ENCODE measurements at regions not wholly inside any gene's neighbourhood (a gene's known extent, or its start where the extent isn't known, plus 50 kb on each side); places are given as distances from the start of the nearest gene placed in this dataset.

GRCh38 chr2:215526341-215526740 is 90.5 kb upstream of the FN1 start:
- no peak overlapping the region for H3K4me3 ChIP-seq (ENCODE audit: low read length in 2 of 2)
- no peaks in the 10 kb centered on the region for H3K9me3 ChIP-seq (ENCODE audit: control insufficient read depth in 2 of 2, insufficient read depth in 1 of 2, low read length in 1 of 2)
- no peak for DNase-seq (ENCODE audit: low read depth in 6 of 9, low spot score in 9 of 9)
- H3K27me3 ChIP-seq (ENCODE audit: control insufficient read depth in 2 of 2, insufficient read depth in 1 of 2, low read length in 1 of 2): no peaks in the 10 kb centered on the region
- WGBS: 97% methylated on average over 4 of the region's 4 CpGs
- no peaks in the 10 kb centered on the region for H3K36me3 ChIP-seq (ENCODE audit: control insufficient read depth in 2 of 2, insufficient read depth in 2 of 2, low read length in 1 of 2)
- no peak overlapping the region for H3K27ac ChIP-seq (ENCODE audit: low read depth in 1 of 2, low read length in 1 of 2)
- H3K4me1 ChIP-seq (ENCODE audit: control insufficient read depth in 2 of 2, insufficient read depth in 2 of 2, low read length in 2 of 2): no peaks in the 10 kb centered on the region

- H3K9me3 ChIP-seq (ENCODE audit: control insufficient read depth in 2 of 2, insufficient read depth in 1 of 2, low read length in 1 of 2): no peaks in the 10 kb centered on the region
- no peak overlapping the region for H3K4me3 ChIP-seq (ENCODE audit: low read length in 2 of 2)
- no peak for DNase-seq (ENCODE audit: low read depth in 6 of 9, low spot score in 9 of 9)
- H3K36me3 ChIP-seq (ENCODE audit: control insufficient read depth in 2 of 2, insufficient read depth in 2 of 2, low read length in 1 of 2): no peaks in the 10 kb centered on the region
- H3K4me1 ChIP-seq (ENCODE audit: control insufficient read depth in 2 of 2, insufficient read depth in 2 of 2, low read length in 2 of 2): no peaks in the 10 kb centered on the region
- no peak overlapping the region for H3K27ac ChIP-seq (ENCODE audit: low read depth in 1 of 2, low read length in 1 of 2)
- 98% methylated on average over 1 of the region's 1 CpG for WGBS
- no peaks in the 10 kb centered on the region for H3K27me3 ChIP-seq (ENCODE audit: control insufficient read depth in 2 of 2, insufficient read depth in 1 of 2, low read length in 1 of 2)
These were observed 86.4 kb upstream of the FN1 start for GRCh38 chr2:215522237-215522636.

GRCh38 chr2:215521031-215521430 is 85.2 kb upstream of the FN1 start:
- 85% methylated on average over 3 of the region's 3 CpGs for WGBS
- Histone ChIP-seq H3K4me1 (ENCODE audit: control insufficient read depth in 2 of 2, insufficient read depth in 2 of 2, low read length in 2 of 2) (no peaks in the 10 kb centered on the region), H3K4me3 (ENCODE audit: low read length in 2 of 2) (no peak overlapping the region), H3K9me3 (ENCODE audit: control insufficient read depth in 2 of 2, insufficient read depth in 1 of 2, low read length in 1 of 2) (no peaks in the 10 kb centered on the region), H3K27ac (ENCODE audit: low read depth in 1 of 2, low read length in 1 of 2) (no peak overlapping the region), H3K36me3 (ENCODE audit: control insufficient read depth in 2 of 2, insufficient read depth in 2 of 2, low read length in 1 of 2) (no peaks in the 10 kb centered on the region), H3K27me3 (ENCODE audit: control insufficient read depth in 2 of 2, insufficient read depth in 1 of 2, low read length in 1 of 2) (no peaks in the 10 kb centered on the region)
- no peak for DNase-seq (ENCODE audit: low read depth in 6 of 9, low spot score in 9 of 9)

- Histone ChIP-seq H3K4me1 (ENCODE audit: control insufficient read depth in 2 of 2, insufficient read depth in 2 of 2, low read length in 2 of 2) (no peaks in the 10 kb centered on the region), H3K36me3 (ENCODE audit: control insufficient read depth in 2 of 2, insufficient read depth in 2 of 2, low read length in 1 of 2) (no peaks in the 10 kb centered on the region), H3K4me3 (ENCODE audit: low read length in 2 of 2) (no peak overlapping the region), H3K27me3 (ENCODE audit: control insufficient read depth in 2 of 2, insufficient read depth in 1 of 2, low read length in 1 of 2) (no peaks in the 10 kb centered on the region), H3K27ac (ENCODE audit: low read depth in 1 of 2, low read length in 1 of 2) (no peak overlapping the region), H3K9me3 (ENCODE audit: control insufficient read depth in 2 of 2, insufficient read depth in 1 of 2, low read length in 1 of 2) (no peaks in the 10 kb centered on the region)
- 75% methylated on average over 2 of the region's 2 CpGs for WGBS
- no peak for DNase-seq (ENCODE audit: low read depth in 6 of 9, low spot score in 9 of 9)
These were observed 81.5 kb upstream of the FN1 start for GRCh38 chr2:215517391-215517790.

- H3K4me3 ChIP-seq (ENCODE audit: low read length in 2 of 2): no peak overlapping the region
- H3K27me3 ChIP-seq (ENCODE audit: control insufficient read depth in 2 of 2, insufficient read depth in 1 of 2, low read length in 1 of 2): no peaks in the 10 kb centered on the region
- WGBS: 97% methylated on average over 16 of the region's 16 CpGs
- no peak overlapping the region for H3K27ac ChIP-seq (ENCODE audit: low read depth in 1 of 2, low read length in 1 of 2)
- no peaks in the 10 kb centered on the region for H3K36me3 ChIP-seq (ENCODE audit: control insufficient read depth in 2 of 2, insufficient read depth in 2 of 2, low read length in 1 of 2)
- no peaks in the 10 kb centered on the region for H3K4me1 ChIP-seq (ENCODE audit: control insufficient read depth in 2 of 2, insufficient read depth in 2 of 2, low read length in 2 of 2)
- DNase-seq (ENCODE audit: low read depth in 6 of 9, low spot score in 9 of 9): no peak
- no peaks in the 10 kb centered on the region for H3K9me3 ChIP-seq (ENCODE audit: control insufficient read depth in 2 of 2, insufficient read depth in 1 of 2, low read length in 1 of 2)
These were observed 78.6 kb upstream of the FN1 start for GRCh38 chr2:215514516-215514915.

GRCh38 chr2:215511454-215512346 is 75.8 kb upstream of the FN1 start:
- no peaks in the 10 kb centered on the region for H3K36me3 ChIP-seq (ENCODE audit: control insufficient read depth in 2 of 2, insufficient read depth in 2 of 2, low read length in 1 of 2)
- DNase-seq (ENCODE audit: low read depth in 6 of 9, low spot score in 9 of 9): no peak
- no peak overlapping the region for H3K27ac ChIP-seq (ENCODE audit: low read depth in 1 of 2, low read length in 1 of 2)
- 92% methylated on average over 6 of the region's 6 CpGs for WGBS
- H3K4me3 ChIP-seq (ENCODE audit: low read length in 2 of 2): no peak overlapping the region
- H3K27me3 ChIP-seq (ENCODE audit: control insufficient read depth in 2 of 2, insufficient read depth in 1 of 2, low read length in 1 of 2): no peaks in the 10 kb centered on the region
- no peaks in the 10 kb centered on the region for H3K4me1 ChIP-seq (ENCODE audit: control insufficient read depth in 2 of 2, insufficient read depth in 2 of 2, low read length in 2 of 2)
- H3K9me3 ChIP-seq (ENCODE audit: control insufficient read depth in 2 of 2, insufficient read depth in 1 of 2, low read length in 1 of 2): no peaks in the 10 kb centered on the region

- Histone ChIP-seq H3K4me1 (ENCODE audit: control insufficient read depth in 2 of 2, insufficient read depth in 2 of 2, low read length in 2 of 2) (no peaks in the 10 kb centered on the region), H3K4me3 (ENCODE audit: low read length in 2 of 2) (no peak overlapping the region), H3K27ac (ENCODE audit: low read depth in 1 of 2, low read length in 1 of 2) (no peak overlapping the region), H3K9me3 (ENCODE audit: control insufficient read depth in 2 of 2, insufficient read depth in 1 of 2, low read length in 1 of 2) (no peaks in the 10 kb centered on the region), H3K27me3 (ENCODE audit: control insufficient read depth in 2 of 2, insufficient read depth in 1 of 2, low read length in 1 of 2) (no peaks in the 10 kb centered on the region), H3K36me3 (ENCODE audit: control insufficient read depth in 2 of 2, insufficient read depth in 2 of 2, low read length in 1 of 2) (no peaks in the 10 kb centered on the region)
- WGBS: 56% methylated on average over 3 of the region's 3 CpGs
- DNase-seq (ENCODE audit: low read depth in 6 of 9, low spot score in 9 of 9): no peak
These were observed 72.0 kb upstream of the FN1 start for GRCh38 chr2:215507836-215508235.

- Histone ChIP-seq H3K4me3 (ENCODE audit: low read length in 2 of 2) (no peak overlapping the region), H3K27ac (ENCODE audit: low read depth in 1 of 2, low read length in 1 of 2) (no peak overlapping the region), H3K9me3 (ENCODE audit: control insufficient read depth in 2 of 2, insufficient read depth in 1 of 2, low read length in 1 of 2) (no peaks in the 10 kb centered on the region), H3K27me3 (ENCODE audit: control insufficient read depth in 2 of 2, insufficient read depth in 1 of 2, low read length in 1 of 2) (no peaks in the 10 kb centered on the region), H3K36me3 (ENCODE audit: control insufficient read depth in 2 of 2, insufficient read depth in 2 of 2, low read length in 1 of 2) (no peaks in the 10 kb centered on the region), H3K4me1 (ENCODE audit: control insufficient read depth in 2 of 2, insufficient read depth in 2 of 2, low read length in 2 of 2) (no peaks in the 10 kb centered on the region)
- DNase-seq (ENCODE audit: low read depth in 6 of 9, low spot score in 9 of 9): no peak
These were observed 71.3 kb upstream of the FN1 start for GRCh38 chr2:215507136-215507535.

GRCh38 chr2:215506604-215506990 is 70.7 kb upstream of the FN1 start:
- Histone ChIP-seq H3K4me1 (ENCODE audit: control insufficient read depth in 2 of 2, insufficient read depth in 2 of 2, low read length in 2 of 2) (no peaks in the 10 kb centered on the region), H3K4me3 (ENCODE audit: low read length in 2 of 2) (no peak overlapping the region), H3K36me3 (ENCODE audit: control insufficient read depth in 2 of 2, insufficient read depth in 2 of 2, low read length in 1 of 2) (no peaks in the 10 kb centered on the region), H3K27me3 (ENCODE audit: control insufficient read depth in 2 of 2, insufficient read depth in 1 of 2, low read length in 1 of 2) (no peaks in the 10 kb centered on the region), H3K27ac (ENCODE audit: low read depth in 1 of 2, low read length in 1 of 2) (no peak overlapping the region), H3K9me3 (ENCODE audit: control insufficient read depth in 2 of 2, insufficient read depth in 1 of 2, low read length in 1 of 2) (no peaks in the 10 kb centered on the region)
- DNase-seq (ENCODE audit: low read depth in 6 of 9, low spot score in 9 of 9): no peak

Data from thymus (tissue), 11 donors.